Stomach (tissue), 4 donors: ENCODE measurements at regions not wholly inside any gene's neighbourhood (a gene's known extent, or its start where the extent isn't known, plus 50 kb on each side); places are given as distances from the start of the nearest gene placed in this dataset.

Experiments used
- POLR2A ChIP-seq, 4 donors: fragments of 450-650 bp; IDR thresholded peaks; one replicate each; pipeline ENCODE4 v1.6.1; 2016; ENCODE audit warnings: antibody characterized with exemption in 4 of 4, control low read depth in 2 of 4, mild to moderate bottlenecking in 1 of 4, moderate library complexity in 1 of 4
- POLR2AphosphoS5 ChIP-seq, 3 donors: sonication (generic); formaldehyde crosslinking; IDR thresholded peaks; one replicate each; pipeline ENCODE4 v1.6.1; 2016; ENCODE audit warnings: antibody characterized with exemption in 3 of 3
- TF ChIP-seq, protein P1 (sequence below), 7 experiments: fragments of 450-650 bp in 4 of 7; fragments of 200-600 bp in 3 of 7; sonication (generic) in 3 of 7; IDR thresholded peaks; one replicate each; pipeline ENCODE4 v1.5.1; 2016 to 2019; ENCODE audit warnings: antibody characterized with exemption in 7 of 7, control low read depth in 2 of 7, mild to moderate bottlenecking in 1 of 7

DNA sequence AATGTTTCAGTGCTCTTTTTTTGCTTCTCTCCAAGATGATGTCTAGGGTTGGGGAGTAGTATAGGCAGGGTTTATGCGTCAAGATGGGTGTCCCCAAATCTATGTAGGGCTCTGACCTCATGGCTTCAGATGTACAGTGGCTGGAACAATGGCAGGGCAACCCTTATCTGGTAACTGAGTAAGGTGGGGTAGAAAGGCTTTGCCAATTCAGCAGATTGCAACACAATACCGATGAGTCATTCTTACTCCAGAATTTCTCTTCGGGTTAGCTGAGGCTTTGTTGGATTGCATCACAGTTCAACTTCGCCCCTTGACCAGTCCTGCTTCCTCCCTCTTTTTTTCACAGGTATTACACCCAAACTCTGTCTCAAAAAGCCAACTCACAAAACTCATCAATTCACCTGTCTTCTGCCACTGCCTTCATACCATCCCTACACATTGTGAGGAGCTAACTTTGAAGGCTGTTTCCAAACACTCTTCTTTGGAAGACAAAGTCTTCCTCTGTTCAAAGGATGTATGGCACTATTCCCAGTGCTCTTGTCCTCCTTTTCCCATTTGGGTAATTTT lies 190.2 kb upstream of the CNOT2 start:
- TF ChIP-seq, protein P1, sequence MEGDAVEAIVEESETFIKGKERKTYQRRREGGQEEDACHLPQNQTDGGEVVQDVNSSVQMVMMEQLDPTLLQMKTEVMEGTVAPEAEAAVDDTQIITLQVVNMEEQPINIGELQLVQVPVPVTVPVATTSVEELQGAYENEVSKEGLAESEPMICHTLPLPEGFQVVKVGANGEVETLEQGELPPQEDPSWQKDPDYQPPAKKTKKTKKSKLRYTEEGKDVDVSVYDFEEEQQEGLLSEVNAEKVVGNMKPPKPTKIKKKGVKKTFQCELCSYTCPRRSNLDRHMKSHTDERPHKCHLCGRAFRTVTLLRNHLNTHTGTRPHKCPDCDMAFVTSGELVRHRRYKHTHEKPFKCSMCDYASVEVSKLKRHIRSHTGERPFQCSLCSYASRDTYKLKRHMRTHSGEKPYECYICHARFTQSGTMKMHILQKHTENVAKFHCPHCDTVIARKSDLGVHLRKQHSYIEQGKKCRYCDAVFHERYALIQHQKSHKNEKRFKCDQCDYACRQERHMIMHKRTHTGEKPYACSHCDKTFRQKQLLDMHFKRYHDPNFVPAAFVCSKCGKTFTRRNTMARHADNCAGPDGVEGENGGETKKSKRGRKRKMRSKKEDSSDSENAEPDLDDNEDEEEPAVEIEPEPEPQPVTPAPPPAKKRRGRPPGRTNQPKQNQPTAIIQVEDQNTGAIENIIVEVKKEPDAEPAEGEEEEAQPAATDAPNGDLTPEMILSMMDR (IDR thresholded peaks at IDR 0.05): no peak
- no peak for TF ChIP-seq POLR2A (IDR thresholded peaks at IDR 0.05)
- peak in 2 of 3 donors; percentile 58 to 78 for TF ChIP-seq POLR2AphosphoS5 (IDR thresholded peaks at IDR 0.05)
